H1 (cell line): ENCODE measurements at regions not wholly inside any gene's neighbourhood (a gene's known extent, or its start where the extent isn't known, plus 50 kb on each side); places are given as distances from the start of the nearest gene placed in this dataset.

Experiments
- CTCF ChIA-PET: fragments of 300-600 bp; sonication (Branson Sonifier 250); formaldehyde crosslinking; loops from one replicate; lab custom pipeline; 2021; ENCODE audit not compliant: partially characterized antibody; lab: Charles Lee
- POLR2A ChIA-PET: fragments of 300-600 bp; sonication (Branson Sonifier 250); formaldehyde crosslinking; loops from one replicate; lab custom pipeline; 2021; ENCODE audit warnings: inconsistent platforms; ENCODE audit not compliant: partially characterized antibody; lab: Charles Lee
- DNase-seq, 2 experiments: peaks; one replicate each; pipeline versions ENCODE4 v3.0.0 to v3.0.0-alpha.2; 2010 to 2022; ENCODE audit warnings: low spot score in 2 of 2, low read depth in 1 of 2, mixed read lengths in 1 of 2
- FAIRE-seq: peaks from 2 replicates; lab custom pipeline; 2011; peaks lifted over from hg19 to GRCh38; lab: Jason Lieb, UNC
- H2AFZ ChIP-seq: 2 replicates; pipeline ENCODE4 v1.8.1; 2012; ENCODE audit warnings: low read length, inconsistent platforms
- H2AK5ac ChIP-seq: 2 replicates; pipeline ENCODE4 v1.6.1; 2013; ENCODE audit warnings: low read depth, low read length
- H2BK120ac ChIP-seq: replicated peaks from 2 replicates; pipeline ENCODE3; 2013; ENCODE audit warnings: low read depth, low read length, inconsistent platforms
- H2BK12ac ChIP-seq: 2 replicates; pipeline ENCODE4 v1.6.1; 2013; ENCODE audit warnings: low read depth, low read length
- H2BK15ac ChIP-seq: 2 replicates; pipeline ENCODE4 v1.6.1; 2013; ENCODE audit warnings: low read length
- H2BK20ac ChIP-seq: 2 replicates; pipeline ENCODE4 v1.6.1; 2013; ENCODE audit warnings: low read length
- H2BK5ac ChIP-seq: 2 replicates; pipeline ENCODE4 v1.6.1; 2013; ENCODE audit warnings: low read depth, low read length
- H3K14ac ChIP-seq: 2 replicates; pipeline ENCODE4 v1.6.1; 2013; ENCODE audit warnings: inconsistent platforms; ENCODE audit not compliant: insufficient read length
- H3K18ac ChIP-seq: 2 replicates; pipeline ENCODE4 v1.6.1; 2013; ENCODE audit warnings: low read length; ENCODE audit errors: extremely low read depth
- H3K23ac ChIP-seq: 2 replicates; pipeline ENCODE4 v1.6.1; 2013; ENCODE audit warnings: inconsistent platforms; ENCODE audit not compliant: insufficient read length
- H3K23me2 ChIP-seq: 2 replicates; pipeline ENCODE4 v1.6.1; 2013; ENCODE audit warnings: low read depth, low read length
- H3K27ac ChIP-seq: 2 replicates; pipeline ENCODE4 v1.6.1; 2011; ENCODE audit warnings: low read depth, low read length, inconsistent platforms
- H3K27me3 ChIP-seq, 4 experiments: replicated peaks in 1 of 4; 1 replicate in 1 of 4; 2 replicates in 3 of 4; pipeline versions ENCODE4 v1.6.1 to v1.8.1; 2011 to 2013; ENCODE audit warnings: low read length in 3 of 4, mild to moderate bottlenecking in 3 of 4, inconsistent platforms in 2 of 4, mixed read lengths in 2 of 4, moderate library complexity in 1 of 4; ENCODE audit not compliant: control insufficient read depth in 3 of 4, insufficient read depth in 3 of 4; ENCODE audit errors: extremely low read depth in 1 of 4
- H3K36me3 ChIP-seq, 4 experiments: 2 replicates each; pipeline versions ENCODE4 v1.6.1 to v1.8.1; 2011 to 2013; ENCODE audit warnings: mild to moderate bottlenecking in 4 of 4, low read length in 3 of 4, moderate library complexity in 2 of 4, control low read depth in 1 of 4, inconsistent platforms in 1 of 4; ENCODE audit not compliant: insufficient read depth in 4 of 4, control insufficient read depth in 2 of 4
- H3K4ac ChIP-seq: replicated peaks from 2 replicates; pipeline ENCODE3; 2013; ENCODE audit warnings: low read length, low read depth, mixed read lengths, inconsistent platforms; ENCODE audit not compliant: insufficient read length
- H3K4me1 ChIP-seq, 4 experiments: replicated peaks in 1 of 4; 1 replicate in 1 of 4; 2 replicates in 3 of 4; pipeline versions ENCODE4 v1.6.1 to v1.8.1; 2011 to 2013; ENCODE audit warnings: low read length in 3 of 4, inconsistent platforms in 2 of 4, mixed read lengths in 1 of 4; ENCODE audit not compliant: insufficient read depth in 4 of 4, control insufficient read depth in 3 of 4
- H3K4me2 ChIP-seq, 2 experiments: 2 replicates each; pipeline versions ENCODE4 v1.6.1 to v1.8.1; 2011 to 2013; ENCODE audit warnings: low read depth in 2 of 2, low read length in 2 of 2, control low read depth in 1 of 2, inconsistent platforms in 1 of 2, mild to moderate bottlenecking in 1 of 2; ENCODE audit not compliant: insufficient read depth in 1 of 2
- H3K4me3 ChIP-seq, 4 experiments: fragments of 200-600, 300-600 bp in 1 of 4; sonication (generic), shearing (Covaris generic), sonication (Bioruptor Twin) in 1 of 4; 2 replicates each; pipeline versions ENCODE4 v1.5.1 to v1.8.1; 2011 to 2016; ENCODE audit warnings: low read length in 4 of 4, low read depth in 3 of 4, control low read depth in 2 of 4, inconsistent platforms in 2 of 4, mild to moderate bottlenecking in 2 of 4, mixed read lengths in 1 of 4, moderate library complexity in 1 of 4; ENCODE audit not compliant: insufficient read depth in 2 of 4; ENCODE audit errors: extremely low read depth in 1 of 4
- H3K56ac ChIP-seq: replicated peaks from 2 replicates; pipeline ENCODE3; 2013; ENCODE audit warnings: low read depth, mild to moderate bottlenecking, mixed read lengths, low read length, inconsistent platforms; ENCODE audit not compliant: insufficient read length
- H3K79me1 ChIP-seq: 2 replicates; pipeline ENCODE4 v1.6.1; 2013; ENCODE audit warnings: low read depth, low read length, control low read depth
- H3K79me2 ChIP-seq, 2 experiments: 2 replicates each; pipeline versions ENCODE4 v1.6.1 to v1.8.1; 2012 to 2013; ENCODE audit warnings: low read length in 2 of 2, mild to moderate bottlenecking in 2 of 2, inconsistent platforms in 1 of 2; ENCODE audit not compliant: insufficient read depth in 2 of 2, control insufficient read depth in 1 of 2
- H3K9ac ChIP-seq, 4 experiments: replicated peaks in 1 of 4; 1 replicate in 1 of 4; 2 replicates in 3 of 4; pipeline versions ENCODE4 v1.6.1 to v1.8.1; 2011 to 2013; ENCODE audit warnings: low read depth in 3 of 4, low read length in 3 of 4, control low read depth in 2 of 4, mild to moderate bottlenecking in 2 of 4, moderate library complexity in 2 of 4, inconsistent platforms in 1 of 4; ENCODE audit errors: extremely low read depth in 1 of 4
- H3K9me3 ChIP-seq, 2 experiments: 2 replicates each; pipeline versions ENCODE4 v1.6.1 to v1.8.1; 2012 to 2013; ENCODE audit warnings: mild to moderate bottlenecking in 2 of 2, moderate library complexity in 2 of 2, control low read depth in 1 of 2, inconsistent platforms in 1 of 2, low read depth in 1 of 2, low read length in 1 of 2, mixed read lengths in 1 of 2; ENCODE audit not compliant: insufficient read depth in 2 of 2
- H4K20me1 ChIP-seq, 2 experiments: replicated peaks in 1 of 2; 2 replicates each; pipeline versions ENCODE3 to v1.8.1; 2011 to 2013; ENCODE audit warnings: inconsistent platforms in 2 of 2, low read length in 2 of 2, mild to moderate bottlenecking in 1 of 2; ENCODE audit not compliant: insufficient read depth in 2 of 2, control insufficient read depth in 1 of 2
- H4K5ac ChIP-seq: 2 replicates; pipeline ENCODE4 v1.6.1; 2013; ENCODE audit warnings: low read length, low read depth, mixed read lengths, inconsistent platforms; ENCODE audit not compliant: insufficient read length
- H4K8ac ChIP-seq: 2 replicates; pipeline ENCODE4 v1.8.0; 2013; ENCODE audit warnings: mild to moderate bottlenecking, moderate library complexity, low read length, inconsistent platforms; ENCODE audit not compliant: insufficient read depth; ENCODE audit errors: extremely low read depth
- H4K91ac ChIP-seq: replicated peaks from 2 replicates; pipeline ENCODE3; 2013; ENCODE audit warnings: low read length, mixed read lengths, inconsistent platforms; ENCODE audit not compliant: insufficient read length
- JUND ChIP-seq: IDR thresholded peaks from 2 replicates; pipeline ENCODE4 v1.6.1; 2011; ENCODE audit warnings: mild to moderate bottlenecking, improper control_type of control experiment, low read length
- KDM5A ChIP-seq: fragments of 200-600 bp; IDR thresholded peaks from 2 replicates; pipeline ENCODE4 v1.7.1; 2012; ENCODE audit warnings: mild to moderate bottlenecking, low read length, inconsistent platforms, mixed read lengths
- SP1 ChIP-seq: IDR thresholded peaks from 2 replicates; pipeline ENCODE4 v1.6.1; 2011; ENCODE audit warnings: low read depth, low read length
- TCF12 ChIP-seq: IDR thresholded peaks from 2 replicates; pipeline ENCODE4 v1.6.1; 2011; ENCODE audit warnings: low read depth, mild to moderate bottlenecking, low read length
- WGBS, 2 experiments: shearing (Covaris generic) in 1 of 2; methylation state at CpG; one replicate each; pipeline versions ENCODE4 v1.1.6 to v1.1.7; 2013 to 2015; ENCODE audit warnings: low lambda C conversion rate in 2 of 2, mixed read lengths in 2 of 2, inconsistent platforms in 1 of 2, low coverage in 1 of 2, missing lambda C conversion rate in 1 of 2; ENCODE audit not compliant: insufficient replicate concordance in 2 of 2, insufficient coverage in 1 of 2, insufficient read length in 1 of 2; ENCODE audit errors: extremely low coverage in 1 of 2, missing lambda C conversion rate in 1 of 2; 5-methylcytosine and 5-hydroxymethylcytosine counted together

- no peaks in the 10 kb centered on the region for H3K36me3 ChIP-seq
- H3K9me3 ChIP-seq, result 0 out of 4 replicates have a peak, but pooled peaks cover 0 to 3% of the 10 kb centered on the region in 2 experiments
- no peak overlapping the region for H3K14ac ChIP-seq
- 0 out of 2 replicates have a peak overlapping the region, but pooled peaks have one; percentile 16 for H2BK20ac ChIP-seq
- H3K79me2 ChIP-seq, result no peaks in the 10 kb centered on the region
- no peak overlapping the region; the same call in 1 of the 2 replicates for H3K18ac ChIP-seq
- peak overlapping the region in 1 of 2 experiments; percentile 55; a peak in 1 of 4 replicates for H3K4me2 ChIP-seq
- H2AK5ac ChIP-seq, result no peak overlapping the region
- H2BK120ac ChIP-seq, result no peak overlapping the region
- CTCF ChIA-PET, result interaction anchor here (1.1 to 1.2 kb wide), 2 partner anchors 31 to 112 kb away, joined by 3 read pairs; no protein-coding TSS in a partner anchor
- FAIRE-seq (no peak), DNase-seq (no peak)
- no peaks in the 10 kb centered on the region for H4K20me1 ChIP-seq
- H3K9ac ChIP-seq, result no peak overlapping the region
- no peak overlapping the region for H2AFZ ChIP-seq
- H3K79me1 ChIP-seq, result no peaks in the 10 kb centered on the region
- POLR2A ChIA-PET, result interaction anchor here (1.1 to 1.7 kb wide), 2 partner anchors 133 to 199 kb away, joined by 3 to 5 read pairs; no protein-coding TSS in a partner anchor
- no peak overlapping the region for H3K56ac ChIP-seq
- no peak overlapping the region for H4K5ac ChIP-seq
- H2BK5ac ChIP-seq, result no peak overlapping the region
- peaks cover 11 to 19% (median 18%) of the 10 kb centered on the region in 4 experiments for H3K4me1 ChIP-seq
- H2BK15ac ChIP-seq, result no peak overlapping the region
- no peak overlapping the region for H3K4ac ChIP-seq
- H3K27ac ChIP-seq, result no peak overlapping the region
- no peak overlapping the region for H2BK12ac ChIP-seq
- WGBS, 2 experiments, result 77% methylated on average over 3 of the region's 3 CpGs; no CpG with 5 or more reads in 1 of the 2 experiments
- H3K4me3 ChIP-seq, result no peak overlapping the region
- H3K27me3 ChIP-seq, result no peaks in the 10 kb centered on the region; a peak in 1 of 7 replicates
- H4K8ac ChIP-seq, result no peak overlapping the region
- no peaks in the 10 kb centered on the region for H3K23me2 ChIP-seq
- H3K23ac ChIP-seq, result no peak overlapping the region
- H4K91ac ChIP-seq, result no peak overlapping the region
- TF ChIP-seq TCF12 (no peak), JUND (no peak), KDM5A (no peak), SP1 (no peak)
These were observed 244.7 kb upstream of the POU3F1 start for GRCh38 chr1:38291336-38291735.
